Hepatocyte (in vitro differentiated cells): ENCODE measurements at regions not wholly inside any gene's neighbourhood (a gene's known extent, or its start where the extent isn't known, plus 50 kb on each side); places are given as distances from the start of the nearest gene placed in this dataset.

Source experiments
- DNase-seq: peaks from one replicate; pipeline ENCODE4 v3.0.0-alpha.2; 2016; ENCODE audit warnings: low spot score
- H2AFZ ChIP-seq: fragments of 200-600 bp; sonication (generic); 2 replicates; pipeline ENCODE4 v1.6.0; 2016; ENCODE audit warnings: antibody characterized with exemption, mild to moderate bottlenecking
- H3K27ac ChIP-seq: fragments of 200-600 bp; sonication (generic); 2 replicates; pipeline ENCODE4 v1.5.1; 2016; ENCODE audit warnings: mild to moderate bottlenecking
- H3K27me3 ChIP-seq: fragments of 200-600 bp; sonication (generic); 2 replicates; pipeline ENCODE4 v1.6.1; 2016
- H3K36me3 ChIP-seq: fragments of 200-600 bp; sonication (generic); replicated peaks from 2 replicates; pipeline ENCODE4 v1.5.1; 2016; ENCODE audit warnings: low read depth; ENCODE audit not compliant: insufficient read depth
- H3K4me1 ChIP-seq: fragments of 200-600 bp; sonication (generic); 2 replicates; pipeline ENCODE4 v1.5.1; 2016; ENCODE audit warnings: mild to moderate bottlenecking, moderate library complexity; ENCODE audit not compliant: insufficient read depth
- H3K4me2 ChIP-seq: fragments of 200-600 bp; sonication (generic); 2 replicates; pipeline ENCODE4 v1.6.0; 2016
- H3K4me3 ChIP-seq: fragments of 200-600 bp; sonication (generic); 2 replicates; pipeline ENCODE4 v1.5.1; 2016; ENCODE audit warnings: mild to moderate bottlenecking
- H3K79me2 ChIP-seq: fragments of 200-600 bp; sonication (generic); 2 replicates; pipeline ENCODE4 v1.6.0; 2017; ENCODE audit warnings: mild to moderate bottlenecking
- H3K9me2 ChIP-seq: fragments of 200-600 bp; sonication (generic); replicated peaks from 2 replicates; pipeline ENCODE4 v1.6.0; 2017; ENCODE audit warnings: mild to moderate bottlenecking; ENCODE audit not compliant: insufficient read depth
- H3K9me3 ChIP-seq: fragments of 200-600 bp; sonication (generic); 2 replicates; pipeline ENCODE4 v1.5.1; 2016; ENCODE audit warnings: low read depth, mild to moderate bottlenecking
- H4K20me1 ChIP-seq: fragments of 200-600 bp; sonication (generic); 2 replicates; pipeline ENCODE4 v1.6.0; 2016; ENCODE audit warnings: mild to moderate bottlenecking; ENCODE audit not compliant: insufficient read depth, poor library complexity, severe bottlenecking
- CTCF ChIP-seq: fragments of 200-600 bp; sonication (generic); IDR thresholded peaks from 2 replicates; pipeline ENCODE4 v1.5.1; 2016; ENCODE audit warnings: antibody characterized with exemption, mild to moderate bottlenecking; ENCODE audit not compliant: poor library complexity
- EZH2 ChIP-seq: fragments of 200-600 bp; sonication (generic); IDR thresholded peaks from 2 replicates; pipeline ENCODE4 v1.6.1; 2016; ENCODE audit warnings: antibody characterized with exemption, mild to moderate bottlenecking, borderline replicate concordance
- EZH2phosphoT487 ChIP-seq: fragments of 200-600 bp; sonication (generic); IDR thresholded peaks from one replicate; pipeline ENCODE4 v1.6.1; 2018; ENCODE audit warnings: antibody characterized with exemption, mild to moderate bottlenecking, low read depth, moderate library complexity; ENCODE audit not compliant: unreplicated experiment, severe bottlenecking
- WGBS: methylation state at CpG from one replicate; pipeline ENCODE4 v1.1.6; 2016; ENCODE audit warnings: low lambda C conversion rate; ENCODE audit errors: missing lambda C conversion rate; 5-methylcytosine and 5-hydroxymethylcytosine counted together

- no peaks in the 10 kb centered on the region for H3K36me3 ChIP-seq
- no peak overlapping the region for H2AFZ ChIP-seq
- DNase-seq, result no peak
- no peaks in the 10 kb centered on the region for H3K27me3 ChIP-seq
- H3K9me3 ChIP-seq, result no peaks in the 10 kb centered on the region
- TF ChIP-seq EZH2phosphoT487 (no peak), CTCF (no peak), EZH2 (no peak)
- H3K9me2 ChIP-seq, result no peaks in the 10 kb centered on the region
- no peaks in the 10 kb centered on the region for H4K20me1 ChIP-seq
- no peaks in the 10 kb centered on the region for H3K79me2 ChIP-seq
- H3K27ac ChIP-seq, result no peak overlapping the region
- H3K4me3 ChIP-seq, result no peak overlapping the region
- no peaks in the 10 kb centered on the region for H3K4me1 ChIP-seq
- no peak overlapping the region for H3K4me2 ChIP-seq
These were observed 288.4 kb upstream of the SLC30A5 start for GRCh38 chr5:68805444-68805843.

- TF ChIP-seq CTCF (no peak), EZH2phosphoT487 (no peak), EZH2 (no peak)
- no peak for DNase-seq
- WGBS, result 89% methylated on average over 2 of the region's 2 CpGs
These were observed 276.2 kb upstream of the SLC30A5 start for GRCh38 chr5:68817632-68818031.

GRCh38 chr5:68818057-68818695 lies 275.6 kb upstream of the SLC30A5 start:
- H3K36me3 ChIP-seq, result no peaks in the 10 kb centered on the region
- no peaks in the 10 kb centered on the region for H4K20me1 ChIP-seq
- no peaks in the 10 kb centered on the region for H3K27me3 ChIP-seq
- no peak overlapping the region for H3K27ac ChIP-seq
- H3K4me2 ChIP-seq, result no peak overlapping the region
- 63% methylated on average over 11 of the region's 11 CpGs for WGBS
- no peaks in the 10 kb centered on the region for H3K79me2 ChIP-seq
- H3K9me3 ChIP-seq, result no peaks in the 10 kb centered on the region
- no peak overlapping the region for H2AFZ ChIP-seq
- no peak overlapping the region for H3K4me3 ChIP-seq
- no peaks in the 10 kb centered on the region for H3K9me2 ChIP-seq
- no peaks in the 10 kb centered on the region for H3K4me1 ChIP-seq
- DNase-seq, result no peak
- TF ChIP-seq CTCF (no peak), EZH2 (no peak), EZH2phosphoT487 (no peak)

More at GRCh38 chr5:68817632-68818031, 276.2 kb upstream of the SLC30A5 start:
- H3K4me2 ChIP-seq, result no peak overlapping the region
- no peaks in the 10 kb centered on the region for H3K4me1 ChIP-seq
- no peaks in the 10 kb centered on the region for H3K9me3 ChIP-seq
- H3K36me3 ChIP-seq, result no peaks in the 10 kb centered on the region
- no peak overlapping the region for H3K27ac ChIP-seq
- H4K20me1 ChIP-seq, result no peaks in the 10 kb centered on the region
- H3K9me2 ChIP-seq, result no peaks in the 10 kb centered on the region
- H2AFZ ChIP-seq, result no peak overlapping the region
- no peaks in the 10 kb centered on the region for H3K27me3 ChIP-seq
- H3K4me3 ChIP-seq, result no peak overlapping the region
- no peaks in the 10 kb centered on the region for H3K79me2 ChIP-seq
